ENCODE measurements at regions not wholly inside any gene's neighbourhood (a gene's known extent, or its start where the extent isn't known, plus 50 kb on each side); places are given as distances from the start of the nearest gene placed in this dataset.

GRCh38 chr3:127050733-127051132 lies 67.8 kb downstream of the PLXNA1 start:
- H3K9me3 ChIP-seq (replicated peaks; ENCODE audit: control insufficient read depth, insufficient read depth, low read length), result no peaks in the 10 kb centered on the region
- H3K4me2 ChIP-seq (ENCODE audit: insufficient read depth, low read length), result no peak overlapping the region
- CTCF ChIA-PET, result no interaction called here
- no peaks in the 10 kb centered on the region for H3K4me1 ChIP-seq (ENCODE audit: control insufficient read depth, extremely low read depth, insufficient read depth, low read length)
- no peaks in the 10 kb centered on the region for H3K79me2 ChIP-seq (ENCODE audit: control insufficient read depth, insufficient read depth, low read length)
- no peak overlapping the region for H2AFZ ChIP-seq (ENCODE audit: low read depth, low read length)
- no TSS peak for BruUV-seq (replicated peaks)
- no peak overlapping the region for H3K27ac ChIP-seq (ENCODE audit: insufficient read depth, low read depth, low read length)
- DNase-seq (ENCODE audit: low read depth, low spot score), result no peak
- POLR2A ChIA-PET, result no interaction called here
- H3K9ac ChIP-seq (replicated peaks; ENCODE audit: extremely low read depth, insufficient read depth, low read length), result no peak overlapping the region
- no peak for TF ChIP-seq MYC (IDR thresholded peaks at IDR 0.05; ENCODE audit: low read depth, low read length)
- no peak for TF ChIP-seq MAX (IDR thresholded peaks at IDR 0.05; ENCODE audit: insufficient read depth, insufficient read length)
- TF ChIP-seq JUN (IDR thresholded peaks at IDR 0.05; ENCODE audit: borderline replicate concordance, insufficient read depth, insufficient read length, low read depth), result no peak
- no peak for TF ChIP-seq GATA2 (IDR thresholded peaks at IDR 0.05; ENCODE audit: insufficient read depth, insufficient read length, low read depth, low read length)
- no peak for TF ChIP-seq CTCF (IDR thresholded peaks at IDR 0.05; ENCODE audit: extremely low read depth in 1 of 2, insufficient read depth in 1 of 2, low read depth in 1 of 2, low read length in 2 of 2)
- TF ChIP-seq EZH2 (IDR thresholded peaks at IDR 0.05; ENCODE audit: borderline replicate concordance, low read depth, low read length, severe bottlenecking), result no peak
- no peak for TF ChIP-seq POLR2A (IDR thresholded peaks at IDR 0.05; ENCODE audit: low read depth, low read length)
- no peak for TF ChIP-seq FOS (IDR thresholded peaks at IDR 0.05; ENCODE audit: borderline replicate concordance, insufficient read depth, low read length)
- TF ChIP-seq POLR2AphosphoS5 (IDR thresholded peaks at IDR 0.05; ENCODE audit: insufficient read depth, low read depth, low read length), result no peak
- no peaks in the 10 kb centered on the region for H3K27me3 ChIP-seq (ENCODE audit: control insufficient read depth in 2 of 2, insufficient read depth in 2 of 2, low read length in 2 of 2)
- H3K36me3 ChIP-seq (ENCODE audit: control insufficient read depth in 2 of 2, extremely low read depth in 1 of 2, insufficient read depth in 2 of 2, low read length in 2 of 2), result no peaks in the 10 kb centered on the region
- intact Hi-C loops (cut with micrococcal nuclease) (no loop called here), dilution Hi-C loops (cut with MboI; ENCODE audit: extremely low pct_ligation_motif_present, low sequenced_read_pairs) (no loop called here)
- no peak for FAIRE-seq
- H3K9me1 ChIP-seq (replicated peaks; ENCODE audit: control insufficient read depth, extremely low read depth, insufficient read depth, low read length), result no peaks in the 10 kb centered on the region
- no peaks in the 10 kb centered on the region for H4K20me1 ChIP-seq (replicated peaks; ENCODE audit: control insufficient read depth, extremely low read depth, insufficient read depth, low read length)
- no peak overlapping the region for H3K4me3 ChIP-seq (replicated peaks in 1 of 3; ENCODE audit: insufficient read depth in 1 of 3, low read depth in 1 of 3, low read length in 3 of 3)
